ENCODE measurements at regions not wholly inside any gene's neighbourhood (a gene's known extent, or its start where the extent isn't known, plus 50 kb on each side); places are given as distances from the start of the nearest gene placed in this dataset.

GRCh38 chr7:136193940-136194339 lies 216.8 kb upstream of the MTPN start:
- Histone ChIP-seq H4K20me1 (ENCODE audit: control insufficient read depth, insufficient read depth, low read length, poor library complexity, severe bottlenecking) (no peaks in the 10 kb centered on the region), H2AFZ (ENCODE audit: insufficient read depth, low read depth, low read length, poor library complexity, severe bottlenecking) (no peak overlapping the region), H3K36me3 (replicated peaks in 1 of 2; ENCODE audit: control extremely low read depth in 1 of 2, control insufficient read depth in 1 of 2, extremely low read depth in 1 of 2, insufficient read depth in 2 of 2, low read length in 1 of 2) (no peaks in the 10 kb centered on the region), H3K4me1 (ENCODE audit: control insufficient read depth in 2 of 2, insufficient read depth in 2 of 2, low read length in 2 of 2) (no peaks in the 10 kb centered on the region), H3K9ac (ENCODE audit: low read length) (no peak overlapping the region), H3K79me2 (ENCODE audit: control insufficient read depth, insufficient read depth, low read length) (no peaks in the 10 kb centered on the region), H3K4me3 (ENCODE audit: control extremely low read depth in 1 of 5, extremely low read depth in 1 of 5, insufficient read depth in 1 of 5, low read depth in 2 of 5, low read length in 4 of 5) (no peak overlapping the region), H3K9me3 (ENCODE audit: control extremely low read depth in 1 of 3, control insufficient read depth in 2 of 3, insufficient read depth in 1 of 3, low read length in 2 of 3) (peaks cover 0 to 18% (median 4%) of the 10 kb centered on the region in 3 donors), H3K4me2 (replicated peaks; ENCODE audit: low read depth, low read length, poor library complexity, severe bottlenecking) (no peak overlapping the region), H3K27me3 (replicated peaks in 1 of 4; ENCODE audit: control extremely low read depth in 1 of 4, control insufficient read depth in 3 of 4, insufficient read depth in 4 of 4, low read length in 3 of 4) (no peaks in the 10 kb centered on the region), H3K27ac (ENCODE audit: low read length in 2 of 2) (no peak overlapping the region)
- ATAC-seq (ENCODE audit: low read depth) (no peak), DNase-seq (no peak)
- no peak for TF ChIP-seq EZH2 (IDR thresholded peaks at IDR 0.05; ENCODE audit: borderline replicate concordance, insufficient read depth, low read depth, low read length, poor library complexity, severe bottlenecking)
- no peak for TF ChIP-seq CTCF (IDR thresholded peaks at IDR 0.05)
- H3K27me3 Mint-ChIP-seq: no peaks in the 10 kb centered on the region
- ChIA-PET CTCF (no interaction called here), POLR2A (no interaction called here)
- no peak overlapping the region for H3K27ac Mint-ChIP-seq
- WGBS (ENCODE audit: insufficient coverage): no CpG with 5 or more reads among the region's 6 CpGs
- peaks cover 18% of the 10 kb centered on the region for H3K9me3 Mint-ChIP-seq (ENCODE audit: insufficient read depth)
- no peak overlapping the region for H3K4me3 Mint-ChIP-seq
- intact Hi-C loops (cut with micrococcal nuclease): no loop called here
- H3K4me1 Mint-ChIP-seq: no peaks in the 10 kb centered on the region

- Histone ChIP-seq H3K9ac (ENCODE audit: low read length) (no peak overlapping the region), H3K36me3 (replicated peaks in 1 of 2; ENCODE audit: control extremely low read depth in 1 of 2, control insufficient read depth in 1 of 2, extremely low read depth in 1 of 2, insufficient read depth in 2 of 2, low read length in 1 of 2) (no peaks in the 10 kb centered on the region), H2AFZ (ENCODE audit: insufficient read depth, low read depth, low read length, poor library complexity, severe bottlenecking) (no peak overlapping the region), H3K4me3 (ENCODE audit: control extremely low read depth in 1 of 5, extremely low read depth in 1 of 5, insufficient read depth in 1 of 5, low read depth in 2 of 5, low read length in 4 of 5) (no peak overlapping the region), H3K27me3 (replicated peaks in 1 of 4; ENCODE audit: control extremely low read depth in 1 of 4, control insufficient read depth in 3 of 4, insufficient read depth in 4 of 4, low read length in 3 of 4) (no peaks in the 10 kb centered on the region), H3K4me2 (replicated peaks; ENCODE audit: low read depth, low read length, poor library complexity, severe bottlenecking) (no peak overlapping the region), H3K4me1 (ENCODE audit: control insufficient read depth in 2 of 2, insufficient read depth in 2 of 2, low read length in 2 of 2) (no peaks in the 10 kb centered on the region), H3K27ac (ENCODE audit: low read length in 2 of 2) (no peak overlapping the region), H3K9me3 (ENCODE audit: control extremely low read depth in 1 of 3, control insufficient read depth in 2 of 3, insufficient read depth in 1 of 3, low read length in 2 of 3) (no peaks in the 10 kb centered on the region), H3K79me2 (ENCODE audit: control insufficient read depth, insufficient read depth, low read length) (no peaks in the 10 kb centered on the region), H4K20me1 (ENCODE audit: control insufficient read depth, insufficient read depth, low read length, poor library complexity, severe bottlenecking) (no peaks in the 10 kb centered on the region)
- no peak overlapping the region for H3K27ac Mint-ChIP-seq
- H3K4me3 Mint-ChIP-seq: no peak overlapping the region
- TF ChIP-seq EZH2 (IDR thresholded peaks at IDR 0.05; ENCODE audit: borderline replicate concordance, insufficient read depth, low read depth, low read length, poor library complexity, severe bottlenecking): no peak
- no peak for TF ChIP-seq CTCF (IDR thresholded peaks at IDR 0.05)
- POLR2A ChIA-PET: no interaction called here
- intact Hi-C loops (cut with micrococcal nuclease): no loop called here
- WGBS (ENCODE audit: insufficient coverage): 92% methylated on average over 5 of the region's 5 CpGs
- H3K4me1 Mint-ChIP-seq: no peaks in the 10 kb centered on the region
- DNase-seq (no peak), ATAC-seq (ENCODE audit: low read depth) (no peak)
- H3K9me3 Mint-ChIP-seq (ENCODE audit: insufficient read depth): peaks cover 4% of the 10 kb centered on the region
- CTCF ChIA-PET: no interaction called here
- H3K27me3 Mint-ChIP-seq: no peaks in the 10 kb centered on the region
Observed at GRCh38 chr7:136189506-136189998, 212.4 kb upstream of the MTPN start.

All from B cell (primary cell).